ENCODE measurements at regions not wholly inside any gene's neighbourhood (a gene's known extent, or its start where the extent isn't known, plus 50 kb on each side); places are given as distances from the start of the nearest gene placed in this dataset.

DNA sequence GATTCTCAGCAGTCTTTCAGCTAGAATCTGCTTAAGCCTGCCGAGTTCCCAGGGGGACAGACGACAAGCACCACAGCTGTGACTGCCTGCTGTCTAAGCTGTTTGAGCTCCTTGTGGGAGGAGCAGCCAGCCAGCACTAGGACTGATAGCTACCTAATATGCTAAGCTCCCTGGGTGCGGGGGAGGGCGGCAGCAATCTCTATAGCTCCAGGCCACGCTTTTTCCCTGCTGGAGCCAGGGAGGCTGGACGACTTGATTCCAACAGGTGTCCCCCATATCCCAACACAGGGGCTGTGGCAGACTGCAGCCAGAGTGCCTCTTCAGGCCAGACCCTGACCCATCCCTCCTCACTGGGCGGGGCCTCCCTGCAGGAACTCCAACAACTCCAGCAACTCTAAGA lies 134.1 kb upstream of the ARPP21 start:
- DNase-seq (ENCODE audit: low read depth, low spot score) = no peak
- peak; percentile 51 for ATAC-seq

DNA sequence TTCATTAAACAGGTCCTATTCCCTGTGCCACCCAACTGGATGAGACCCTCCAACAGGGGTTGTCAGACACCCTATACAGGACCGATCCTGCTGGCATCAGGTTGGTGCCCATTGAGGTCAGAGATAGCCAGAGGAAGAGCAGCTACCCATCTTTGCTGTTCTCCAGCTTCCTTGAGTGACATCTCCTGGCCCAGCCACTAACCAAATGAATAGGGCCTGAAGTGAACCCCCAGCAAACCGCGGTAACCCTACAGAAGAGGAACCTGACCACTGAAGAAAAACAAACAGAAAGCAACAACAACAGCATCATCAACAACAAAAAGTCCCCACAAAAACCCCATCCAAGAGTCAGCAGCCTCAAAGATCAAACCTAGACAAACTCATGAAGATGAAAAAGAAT lies 133.6 kb upstream of the ARPP21 start:
- Histone ChIP-seq H3K79me2 (ENCODE audit: control insufficient read depth, insufficient read depth, low read length) (no peaks in the 10 kb centered on the region), H2AFZ (ENCODE audit: control insufficient read depth, low read depth, low read length) (no peak overlapping the region; the same call in 1 of the 2 replicates), H3K9ac (ENCODE audit: control insufficient read depth, insufficient read depth, low read length) (no peak overlapping the region), H4K20me1 (ENCODE audit: control insufficient read depth, insufficient read depth) (no peaks in the 10 kb centered on the region), H3K9me3 (replicated peaks; ENCODE audit: control insufficient read depth, insufficient read depth, low read length) (no peaks in the 10 kb centered on the region), H3K4me2 (ENCODE audit: control insufficient read depth, insufficient read depth) (no peak overlapping the region), H3K4me1 (ENCODE audit: control insufficient read depth, insufficient read depth, low read length) (no peaks in the 10 kb centered on the region), H3K27me3 (replicated peaks in 1 of 2; ENCODE audit: control insufficient read depth in 2 of 2, insufficient read depth in 2 of 2, low read length in 1 of 2) (no peaks in the 10 kb centered on the region), H3K4me3 (no peak overlapping the region), H3K36me3 (ENCODE audit: control insufficient read depth in 2 of 2, insufficient read depth in 2 of 2, low read length in 1 of 2) (no peaks in the 10 kb centered on the region), H3K27ac (ENCODE audit: control insufficient read depth, insufficient read depth) (no peak overlapping the region)
- no TSS peak for BruUV-seq (replicated peaks)
- DNase-seq (ENCODE audit: low read depth, low spot score) (no peak), FAIRE-seq (no peak), ATAC-seq (peak; percentile 58)
- ChIA-PET POLR2A (no interaction called here), SMC1A (ENCODE audit: uncharacterized antibody, unreplicated experiment) (no interaction called here), CTCF (no interaction called here), RAD21 (ENCODE audit: unreplicated experiment) (no interaction called here)
- 56% methylated on average over 3 of the region's 3 CpGs for WGBS (ENCODE audit: insufficient coverage, insufficient replicate concordance, low lambda C conversion rate, missing lambda C conversion rate)
- in situ Hi-C loops (cut with MboI) (no loop called here), intact Hi-C loops (cut with micrococcal nuclease; ENCODE audit: unreplicated experiment) (no loop called here)
- TF ChIP-seq, protein P1, sequence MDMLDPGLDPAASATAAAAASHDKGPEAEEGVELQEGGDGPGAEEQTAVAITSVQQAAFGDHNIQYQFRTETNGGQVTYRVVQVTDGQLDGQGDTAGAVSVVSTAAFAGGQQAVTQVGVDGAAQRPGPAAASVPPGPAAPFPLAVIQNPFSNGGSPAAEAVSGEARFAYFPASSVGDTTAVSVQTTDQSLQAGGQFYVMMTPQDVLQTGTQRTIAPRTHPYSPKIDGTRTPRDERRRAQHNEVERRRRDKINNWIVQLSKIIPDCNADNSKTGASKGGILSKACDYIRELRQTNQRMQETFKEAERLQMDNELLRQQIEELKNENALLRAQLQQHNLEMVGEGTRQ (IDR thresholded peaks at IDR 0.05; ENCODE audit: borderline replicate concordance, low read depth, low read length) = no peak
- TF ChIP-seq, protein P2, sequence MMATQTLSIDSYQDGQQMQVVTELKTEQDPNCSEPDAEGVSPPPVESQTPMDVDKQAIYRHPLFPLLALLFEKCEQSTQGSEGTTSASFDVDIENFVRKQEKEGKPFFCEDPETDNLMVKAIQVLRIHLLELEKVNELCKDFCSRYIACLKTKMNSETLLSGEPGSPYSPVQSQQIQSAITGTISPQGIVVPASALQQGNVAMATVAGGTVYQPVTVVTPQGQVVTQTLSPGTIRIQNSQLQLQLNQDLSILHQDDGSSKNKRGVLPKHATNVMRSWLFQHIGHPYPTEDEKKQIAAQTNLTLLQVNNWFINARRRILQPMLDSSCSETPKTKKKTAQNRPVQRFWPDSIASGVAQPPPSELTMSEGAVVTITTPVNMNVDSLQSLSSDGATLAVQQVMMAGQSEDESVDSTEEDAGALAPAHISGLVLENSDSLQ (IDR thresholded peaks at IDR 0.05) = peak; percentile 76; the same call in 1 of the 2 replicates

More for the DNA sequence above, 134.1 kb upstream of the ARPP21 start:
- CTCF ChIA-PET = no interaction called here
- H3K27me3 ChIP-seq (replicated peaks in 1 of 2; ENCODE audit: control insufficient read depth in 2 of 2, insufficient read depth in 2 of 2, low read length in 1 of 2) = no peaks in the 10 kb centered on the region
- no peak overlapping the region for H3K27ac ChIP-seq (ENCODE audit: control insufficient read depth, insufficient read depth)
- FAIRE-seq = no peak
- H3K79me2 ChIP-seq (ENCODE audit: control insufficient read depth, insufficient read depth, low read length) = no peaks in the 10 kb centered on the region
- H3K4me3 ChIP-seq = no peak overlapping the region
- in situ Hi-C loops (cut with MboI) (no loop called here), intact Hi-C loops (cut with micrococcal nuclease; ENCODE audit: unreplicated experiment) (no loop called here)
- no peak overlapping the region for H2AFZ ChIP-seq (ENCODE audit: control insufficient read depth, low read depth, low read length)
- SMC1A ChIA-PET (ENCODE audit: uncharacterized antibody, unreplicated experiment) = no interaction called here
- no peak overlapping the region for H3K4me2 ChIP-seq (ENCODE audit: control insufficient read depth, insufficient read depth)
- H4K20me1 ChIP-seq (ENCODE audit: control insufficient read depth, insufficient read depth) = no peaks in the 10 kb centered on the region
- H3K36me3 ChIP-seq (ENCODE audit: control insufficient read depth in 2 of 2, insufficient read depth in 2 of 2, low read length in 1 of 2) = no peaks in the 10 kb centered on the region
- WGBS (ENCODE audit: insufficient coverage, insufficient replicate concordance, low lambda C conversion rate, missing lambda C conversion rate) = 15% methylated on average over 7 of the region's 7 CpGs
- TF ChIP-seq HDGF (IDR thresholded peaks at IDR 0.05) (no peak), EED (IDR thresholded peaks at IDR 0.05; ENCODE audit: low read depth) (no peak), RFX5 (IDR thresholded peaks at IDR 0.05; ENCODE audit: low read depth, low read length) (no peak), HDAC6 (IDR thresholded peaks at IDR 0.05; ENCODE audit: unreplicated experiment) (no peak), POLR2AphosphoS2 (IDR thresholded peaks at IDR 0.05; ENCODE audit: low read depth, low read length) (no peak), FOXK2 (IDR thresholded peaks at IDR 0.05) (no peak)
- TF ChIP-seq, protein P3, sequence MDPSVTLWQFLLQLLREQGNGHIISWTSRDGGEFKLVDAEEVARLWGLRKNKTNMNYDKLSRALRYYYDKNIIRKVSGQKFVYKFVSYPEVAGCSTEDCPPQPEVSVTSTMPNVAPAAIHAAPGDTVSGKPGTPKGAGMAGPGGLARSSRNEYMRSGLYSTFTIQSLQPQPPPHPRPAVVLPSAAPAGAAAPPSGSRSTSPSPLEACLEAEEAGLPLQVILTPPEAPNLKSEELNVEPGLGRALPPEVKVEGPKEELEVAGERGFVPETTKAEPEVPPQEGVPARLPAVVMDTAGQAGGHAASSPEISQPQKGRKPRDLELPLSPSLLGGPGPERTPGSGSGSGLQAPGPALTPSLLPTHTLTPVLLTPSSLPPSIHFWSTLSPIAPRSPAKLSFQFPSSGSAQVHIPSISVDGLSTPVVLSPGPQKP (IDR thresholded peaks at IDR 0.05; ENCODE audit: low read depth, low read length) = no peak
- POLR2A ChIA-PET = no interaction called here
- BruUV-seq (replicated peaks) = no TSS peak
- RAD21 ChIA-PET (ENCODE audit: unreplicated experiment) = no interaction called here
- H3K9ac ChIP-seq (ENCODE audit: control insufficient read depth, insufficient read depth, low read length) = no peak overlapping the region
- H3K9me3 ChIP-seq (replicated peaks; ENCODE audit: control insufficient read depth, insufficient read depth, low read length) = no peaks in the 10 kb centered on the region
- H3K4me1 ChIP-seq (ENCODE audit: control insufficient read depth, insufficient read depth, low read length) = no peaks in the 10 kb centered on the region
